Muscle layer of duodenum (tissue), 2 donors: ENCODE measurements at regions not wholly inside any gene's neighbourhood (a gene's known extent, or its start where the extent isn't known, plus 50 kb on each side); places are given as distances from the start of the nearest gene placed in this dataset.

Source experiments
- H3K27ac ChIP-seq: one replicate; pipeline ENCODE4 v1.7.0; 2013; ENCODE audit warnings: mild to moderate bottlenecking, low read length
- H3K27me3 ChIP-seq: one replicate; pipeline ENCODE4 v1.7.0; 2013; ENCODE audit warnings: low read depth, mild to moderate bottlenecking, control low read depth, low read length
- H3K36me3 ChIP-seq, 2 donors: one replicate each; pipeline ENCODE4 v1.7.0; 2013; ENCODE audit warnings: low read length in 2 of 2, control low read depth in 1 of 2, mild to moderate bottlenecking in 1 of 2; ENCODE audit not compliant: insufficient read depth in 2 of 2, control insufficient read depth in 1 of 2
- H3K4me1 ChIP-seq, 2 donors: one replicate each; pipeline ENCODE4 v1.7.0; 2013; ENCODE audit warnings: low read length in 2 of 2, mild to moderate bottlenecking in 2 of 2, control low read depth in 1 of 2, moderate library complexity in 1 of 2; ENCODE audit not compliant: insufficient read depth in 2 of 2, control insufficient read depth in 1 of 2
- H3K4me3 ChIP-seq, 2 donors: one replicate each; pipeline ENCODE4 v1.7.0; 2013; ENCODE audit warnings: low read length in 2 of 2, low read depth in 1 of 2, mild to moderate bottlenecking in 1 of 2
- H3K9me3 ChIP-seq, 2 donors: one replicate each; pipeline ENCODE4 v1.7.0; 2013; ENCODE audit warnings: low read length in 2 of 2, control low read depth in 1 of 2, mild to moderate bottlenecking in 1 of 2; ENCODE audit not compliant: control insufficient read depth in 1 of 2
- donor health status: healthy.

DNA sequence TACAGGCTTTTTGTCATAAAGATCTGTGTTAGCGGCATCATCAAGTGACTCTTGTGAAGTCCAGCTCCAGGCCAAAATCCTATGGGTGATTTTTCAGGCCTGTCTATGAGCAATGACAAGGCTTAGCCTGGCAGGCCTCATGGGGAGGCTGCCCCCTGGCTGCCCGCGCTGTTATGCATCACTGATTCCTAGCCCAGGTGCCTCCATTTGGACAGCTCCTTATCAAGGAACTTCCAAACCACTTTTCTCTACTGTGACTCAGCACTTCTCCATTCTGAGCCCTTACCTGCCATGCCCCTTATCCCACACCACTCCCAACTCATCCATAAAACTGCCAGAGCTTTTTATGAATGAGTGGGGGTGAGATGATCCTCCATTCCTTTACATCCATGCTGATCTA, 91.5 kb upstream of the C3orf80 start:
- Histone ChIP-seq H3K4me3 (no peak overlapping the region), H3K9me3 (no peaks in the 10 kb centered on the region), H3K27me3 (no peaks in the 10 kb centered on the region)

GRCh38 chr3:160134454-160134853, 90.8 kb upstream of the C3orf80 start:
- no peaks in the 10 kb centered on the region for H3K4me1 ChIP-seq
- no peaks in the 10 kb centered on the region for H3K27me3 ChIP-seq
- no peaks in the 10 kb centered on the region for H3K9me3 ChIP-seq
- H3K27ac ChIP-seq: no peak overlapping the region
- no peaks in the 10 kb centered on the region for H3K36me3 ChIP-seq
- no peak overlapping the region for H3K4me3 ChIP-seq

More for the DNA sequence above, 91.5 kb upstream of the C3orf80 start:
- no peaks in the 10 kb centered on the region for H3K36me3 ChIP-seq
- no peak overlapping the region for H3K27ac ChIP-seq
- H3K4me1 ChIP-seq: no peaks in the 10 kb centered on the region

GRCh38 chr3:160134964-160135363, 90.3 kb upstream of the C3orf80 start:
- Histone ChIP-seq H3K27ac (no peak overlapping the region), H3K4me1 (no peaks in the 10 kb centered on the region), H3K27me3 (no peaks in the 10 kb centered on the region), H3K4me3 (no peak overlapping the region), H3K9me3 (no peaks in the 10 kb centered on the region), H3K36me3 (no peaks in the 10 kb centered on the region)

- Histone ChIP-seq H3K9me3 (no peaks in the 10 kb centered on the region), H3K4me1 (no peaks in the 10 kb centered on the region), H3K4me3 (no peak overlapping the region), H3K36me3 (no peaks in the 10 kb centered on the region), H3K27me3 (no peaks in the 10 kb centered on the region), H3K27ac (no peak overlapping the region)
These were observed 89.4 kb upstream of the C3orf80 start for GRCh38 chr3:160135851-160136250.

- no peaks in the 10 kb centered on the region for H3K27me3 ChIP-seq
- no peak overlapping the region for H3K4me3 ChIP-seq
- no peak overlapping the region for H3K27ac ChIP-seq
- H3K9me3 ChIP-seq: no peaks in the 10 kb centered on the region
- no peaks in the 10 kb centered on the region for H3K4me1 ChIP-seq
- no peaks in the 10 kb centered on the region for H3K36me3 ChIP-seq
These were observed 88.8 kb upstream of the C3orf80 start for GRCh38 chr3:160136421-160136820.

GRCh38 chr3:160139291-160139690, 85.9 kb upstream of the C3orf80 start:
- H3K27me3 ChIP-seq: no peaks in the 10 kb centered on the region

DNA sequence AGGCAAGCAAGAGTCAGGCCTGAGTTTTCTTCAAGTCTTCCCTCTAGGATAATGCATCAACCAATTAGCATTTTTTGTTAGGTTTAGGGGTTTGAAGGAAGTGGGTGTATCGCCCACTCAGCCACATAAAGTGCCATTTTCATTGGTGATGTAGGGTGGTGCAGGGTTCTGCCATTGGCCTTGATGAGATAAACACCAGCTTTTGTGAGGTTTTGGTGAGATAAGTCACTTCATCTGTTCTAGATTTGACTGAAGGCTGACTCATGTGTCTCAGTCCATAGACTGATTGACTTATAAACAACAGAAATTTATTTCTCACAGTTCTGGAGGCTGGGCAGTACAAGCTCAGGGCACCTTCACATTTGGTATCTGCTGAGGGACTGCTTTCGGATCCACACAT, 84.5 kb upstream of the C3orf80 start:
- H3K4me3 ChIP-seq: no peak overlapping the region
- H3K36me3 ChIP-seq: no peaks in the 10 kb centered on the region
- H3K27me3 ChIP-seq: no peaks in the 10 kb centered on the region
- H3K4me1 ChIP-seq: no peaks in the 10 kb centered on the region
- peaks cover 0 to 10% of the 10 kb centered on the region in 2 donors for H3K9me3 ChIP-seq
- no peak overlapping the region for H3K27ac ChIP-seq

More at GRCh38 chr3:160139291-160139690, 85.9 kb upstream of the C3orf80 start:
- Histone ChIP-seq H3K4me1 (no peaks in the 10 kb centered on the region), H3K4me3 (no peak overlapping the region), H3K9me3 (peaks cover 0 to 10% of the 10 kb centered on the region in 2 donors), H3K27ac (no peak overlapping the region), H3K36me3 (no peaks in the 10 kb centered on the region)

GRCh38 chr3:160141485-160142185, 83.6 kb upstream of the C3orf80 start:
- Histone ChIP-seq H3K36me3 (no peaks in the 10 kb centered on the region), H3K27ac (no peak overlapping the region), H3K4me1 (no peaks in the 10 kb centered on the region), H3K27me3 (no peaks in the 10 kb centered on the region), H3K4me3 (no peak overlapping the region), H3K9me3 (peaks cover 0 to 10% of the 10 kb centered on the region in 2 donors)

GRCh38 chr3:160143482-160143881, 81.7 kb upstream of the C3orf80 start:
- Histone ChIP-seq H3K36me3 (no peaks in the 10 kb centered on the region), H3K4me3 (no peak overlapping the region), H3K9me3 (peaks cover 0 to 10% of the 10 kb centered on the region in 2 donors), H3K4me1 (no peaks in the 10 kb centered on the region), H3K27me3 (no peaks in the 10 kb centered on the region), H3K27ac (no peak overlapping the region)

DNA sequence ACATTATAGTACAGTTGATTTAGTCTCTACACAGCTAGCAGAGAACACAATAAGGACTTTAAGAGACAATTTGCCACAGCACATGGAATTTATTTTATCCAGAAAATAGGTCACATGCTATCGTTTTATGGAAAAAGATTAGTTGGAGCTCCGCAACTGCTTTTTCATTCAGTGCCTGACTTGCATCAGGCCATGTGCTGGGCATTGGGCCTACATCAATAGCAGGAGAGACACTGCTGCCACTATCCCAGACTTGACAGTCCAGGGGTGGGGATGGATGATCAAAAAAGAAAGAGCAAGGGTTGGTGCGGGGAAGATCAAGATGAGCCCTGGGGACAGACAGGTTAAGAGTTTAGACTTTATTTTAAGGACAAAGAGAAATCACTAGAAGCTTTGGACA, 75.2 kb upstream of the C3orf80 start:
- H3K36me3 ChIP-seq: no peaks in the 10 kb centered on the region
- no peak overlapping the region for H3K27ac ChIP-seq
- H3K4me1 ChIP-seq: no peaks in the 10 kb centered on the region
- H3K4me3 ChIP-seq: no peak overlapping the region
- no peaks in the 10 kb centered on the region for H3K27me3 ChIP-seq
- no peaks in the 10 kb centered on the region for H3K9me3 ChIP-seq

DNA sequence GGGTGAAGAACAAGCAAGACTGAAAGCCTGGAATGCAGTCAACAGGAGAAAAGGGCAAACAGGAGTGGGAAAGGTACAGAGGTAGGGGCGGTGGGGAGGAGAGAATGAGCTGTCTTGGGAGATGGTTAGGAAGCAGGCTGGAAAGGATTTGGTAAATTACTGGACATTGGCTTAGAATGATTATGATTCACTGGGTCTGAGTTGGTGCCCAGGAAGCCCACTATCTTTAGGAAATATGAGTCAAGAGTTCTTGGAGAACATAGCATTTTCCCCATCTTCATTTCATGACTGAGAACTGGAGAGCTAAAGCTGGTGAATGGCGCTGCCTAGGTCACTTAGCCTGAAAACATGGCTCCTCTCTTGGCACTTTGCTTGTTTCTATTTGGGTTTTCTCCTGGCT, 74.7 kb upstream of the C3orf80 start:
- no peak overlapping the region for H3K27ac ChIP-seq
- no peaks in the 10 kb centered on the region for H3K4me1 ChIP-seq
- H3K9me3 ChIP-seq: no peaks in the 10 kb centered on the region
- no peak overlapping the region for H3K4me3 ChIP-seq
- H3K36me3 ChIP-seq: no peaks in the 10 kb centered on the region
- H3K27me3 ChIP-seq: no peaks in the 10 kb centered on the region

- Histone ChIP-seq H3K9me3 (no peaks in the 10 kb centered on the region), H3K4me3 (no peak overlapping the region), H3K27ac (no peak overlapping the region), H3K36me3 (no peaks in the 10 kb centered on the region), H3K27me3 (no peaks in the 10 kb centered on the region), H3K4me1 (no peaks in the 10 kb centered on the region)
These were observed 72.6 kb upstream of the C3orf80 start for GRCh38 chr3:160152638-160153037.
